HG03175 (cell line): ENCODE measurements at regions not wholly inside any gene's neighbourhood (a gene's known extent, or its start where the extent isn't known, plus 50 kb on each side); places are given as distances from the start of the nearest gene placed in this dataset.

Source experiments
- ATAC-seq: cut with Tn5 transposase; IDR thresholded peaks from one replicate; pipeline ENCODE4 v1.9.1; 2021; ENCODE audit warnings: mild to moderate bottlenecking, moderate library complexity; ENCODE audit not compliant: unreplicated experiment

- no peak for ATAC-seq
These were observed 776.0 kb downstream of the DACH1 start for GRCh38 chr13:71090990-71091389.

- ATAC-seq = no peak
These were observed 777.9 kb downstream of the DACH1 start for GRCh38 chr13:71089056-71089455.

DNA sequence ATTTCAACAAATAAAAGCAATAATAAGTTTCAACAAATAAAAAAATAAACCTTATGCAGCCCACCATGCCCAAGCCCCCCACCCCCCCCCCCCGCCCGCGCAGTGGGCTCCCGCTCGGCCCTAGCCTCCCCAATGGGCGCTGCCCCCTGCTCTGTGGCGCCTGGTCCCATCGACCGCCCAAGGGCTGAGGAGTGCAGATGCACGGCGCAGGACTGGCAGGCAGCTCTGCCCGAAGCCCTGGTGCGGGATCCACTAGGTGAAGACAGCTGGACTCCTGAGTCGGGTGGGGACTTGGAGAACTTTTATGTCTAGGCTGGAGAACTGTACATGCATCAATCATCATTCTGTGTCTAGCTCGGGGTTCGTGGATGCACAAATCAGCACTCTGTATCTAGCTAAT is 779.6 kb downstream of the DACH1 start:
- no peak for ATAC-seq

DNA sequence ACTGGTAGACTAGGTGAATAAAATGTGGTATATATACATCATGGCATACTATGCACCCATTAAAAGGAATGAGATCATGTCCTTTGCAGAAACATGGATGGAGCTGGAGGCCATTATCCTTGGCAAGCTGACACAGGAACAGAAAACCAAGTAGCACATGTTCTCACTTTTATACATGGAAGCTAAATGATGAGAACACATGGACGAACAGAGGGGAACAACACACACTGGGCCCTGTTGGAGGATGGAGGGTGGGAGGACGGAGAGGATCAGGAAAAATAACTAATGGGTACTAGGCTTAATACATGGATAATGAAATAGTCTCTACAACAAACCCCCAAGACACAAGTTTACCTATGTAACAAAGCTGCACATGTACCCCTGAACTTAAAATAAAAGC is 780.0 kb downstream of the DACH1 start:
- no peak for ATAC-seq

DNA sequence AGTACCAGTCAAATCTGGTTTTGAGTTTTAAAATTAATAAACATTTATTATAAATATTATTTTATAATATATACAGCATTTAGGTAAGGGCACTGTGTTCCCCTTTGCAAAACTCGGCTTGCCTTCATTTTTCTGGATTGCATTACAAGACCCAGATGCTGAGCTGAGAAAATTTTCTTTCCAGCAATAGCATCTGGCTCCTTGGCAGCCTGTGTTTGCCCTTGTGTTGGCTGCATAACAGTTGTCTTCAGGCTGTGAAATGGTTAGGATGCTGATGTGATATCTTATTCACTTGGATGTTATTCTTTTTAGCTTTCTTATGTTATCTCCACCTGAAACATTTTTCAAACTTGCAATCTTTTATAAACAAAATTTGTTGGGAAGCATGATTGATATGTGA is 784.4 kb downstream of the DACH1 start:
- no peak for ATAC-seq

DNA sequence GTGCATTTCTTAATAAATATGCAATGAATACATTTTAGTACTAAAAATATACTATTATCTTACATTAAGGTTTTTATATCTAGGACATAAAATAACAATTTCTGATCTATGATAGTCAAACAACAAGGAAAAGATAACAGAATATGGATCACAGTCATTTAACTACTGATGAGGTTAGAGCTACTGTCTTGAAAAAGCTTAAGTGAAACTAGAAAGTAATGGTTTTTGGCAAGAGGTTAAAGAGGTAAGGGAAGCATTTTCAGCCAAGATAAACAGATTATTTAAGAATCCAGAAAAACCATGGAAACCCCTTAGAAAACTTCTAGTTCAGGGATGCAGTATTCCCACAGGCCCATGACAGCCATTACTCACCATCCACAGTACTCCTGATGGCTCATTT is 787.4 kb downstream of the DACH1 start:
- ATAC-seq = no peak

- no peak for ATAC-seq
These were observed 799.0 kb downstream of the DACH1 start for GRCh38 chr13:71068041-71068440.

- no peak for ATAC-seq
These were observed 799.7 kb downstream of the DACH1 start for GRCh38 chr13:71067165-71067815.

DNA sequence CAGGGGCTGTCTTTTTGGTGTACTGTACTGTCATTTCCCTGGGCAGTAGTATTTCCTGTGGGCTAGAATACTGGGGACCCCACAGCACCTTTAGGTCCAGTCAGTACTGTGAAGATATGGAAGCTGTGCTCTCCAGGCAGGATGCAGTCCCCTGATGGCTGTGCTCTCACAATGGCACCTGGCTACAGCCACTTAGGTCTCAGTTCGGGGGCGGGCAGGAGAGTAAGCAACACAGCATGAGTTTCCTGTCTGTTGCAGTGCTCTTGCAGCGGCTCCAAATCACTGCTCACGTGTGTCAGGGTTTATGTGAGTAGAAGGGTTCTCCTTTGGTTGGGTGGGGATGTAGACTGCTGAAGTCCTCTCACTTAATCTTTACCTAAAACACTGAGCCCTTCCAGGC is 810.4 kb downstream of the DACH1 start:
- no peak for ATAC-seq

- no peak for ATAC-seq
These were observed 811.4 kb downstream of the DACH1 start for GRCh38 chr13:71055644-71056043.

- ATAC-seq = no peak
These were observed 812.0 kb downstream of the DACH1 start for GRCh38 chr13:71055047-71055446.

- ATAC-seq = peak; percentile 63
These were observed 812.6 kb downstream of the DACH1 start for GRCh38 chr13:71054358-71054757.

GRCh38 chr13:71051573-71051972 is 815.4 kb downstream of the DACH1 start:
- no peak for ATAC-seq

- no peak for ATAC-seq
These were observed 820.5 kb downstream of the DACH1 start for GRCh38 chr13:71046360-71047079.

DNA sequence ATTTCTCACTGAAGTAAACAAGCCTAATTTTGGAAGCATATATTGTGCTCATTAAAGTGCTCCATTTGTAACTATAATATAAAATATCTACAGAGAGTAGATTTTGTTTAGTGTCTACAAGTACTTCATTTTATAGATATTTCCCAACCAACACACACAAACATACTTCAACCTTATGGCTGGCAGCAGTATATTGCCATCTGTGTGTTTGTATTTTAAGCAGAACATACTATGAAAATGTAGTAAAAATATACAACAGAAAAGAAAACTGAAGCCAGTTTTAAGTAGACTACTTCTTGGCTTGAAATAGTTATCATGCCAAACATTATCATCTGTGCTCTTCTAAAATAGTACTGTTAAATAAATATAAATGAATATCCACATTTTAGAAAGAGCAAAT is 821.9 kb downstream of the DACH1 start:
- ATAC-seq = no peak

DNA sequence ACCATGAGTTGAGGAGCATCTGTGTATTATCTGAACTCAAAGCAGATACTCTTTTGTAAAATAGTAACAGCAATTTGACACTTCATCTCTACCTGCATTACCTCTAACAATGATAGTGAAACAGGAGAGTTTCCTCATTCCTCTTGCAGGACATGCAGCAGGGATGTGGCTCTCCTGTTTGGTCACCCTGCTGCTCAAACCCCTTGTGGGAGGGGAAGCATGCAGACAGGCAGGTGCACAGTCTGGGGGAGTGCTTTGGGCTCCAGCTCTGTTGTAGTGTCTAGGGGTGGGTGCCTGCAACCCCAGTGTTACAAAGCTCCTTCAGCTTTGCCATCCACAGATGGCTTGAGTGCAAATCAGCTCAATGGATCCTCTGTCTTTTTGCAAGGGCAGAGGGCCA is 827.6 kb downstream of the DACH1 start:
- no peak for ATAC-seq

DNA sequence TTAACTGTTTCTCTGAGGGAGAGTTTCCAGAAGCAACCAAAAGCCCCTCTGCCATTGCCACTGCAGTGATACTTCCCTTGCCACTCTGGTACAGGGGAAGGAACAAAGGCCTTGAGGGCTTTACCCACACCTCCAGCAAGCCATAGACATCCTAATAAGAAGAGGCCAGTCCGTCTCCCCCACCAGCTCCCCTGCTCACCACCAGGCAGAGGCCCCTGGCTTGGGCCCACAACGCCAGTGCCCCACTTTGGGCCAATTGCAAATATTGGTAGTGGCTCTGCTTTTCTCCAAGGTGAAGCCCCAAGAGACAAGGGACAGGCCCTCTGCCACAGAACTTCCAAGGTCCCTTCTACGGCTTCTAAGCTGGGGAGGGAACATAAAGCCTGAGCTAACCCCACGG is 833.0 kb downstream of the DACH1 start:
- ATAC-seq = no peak

DNA sequence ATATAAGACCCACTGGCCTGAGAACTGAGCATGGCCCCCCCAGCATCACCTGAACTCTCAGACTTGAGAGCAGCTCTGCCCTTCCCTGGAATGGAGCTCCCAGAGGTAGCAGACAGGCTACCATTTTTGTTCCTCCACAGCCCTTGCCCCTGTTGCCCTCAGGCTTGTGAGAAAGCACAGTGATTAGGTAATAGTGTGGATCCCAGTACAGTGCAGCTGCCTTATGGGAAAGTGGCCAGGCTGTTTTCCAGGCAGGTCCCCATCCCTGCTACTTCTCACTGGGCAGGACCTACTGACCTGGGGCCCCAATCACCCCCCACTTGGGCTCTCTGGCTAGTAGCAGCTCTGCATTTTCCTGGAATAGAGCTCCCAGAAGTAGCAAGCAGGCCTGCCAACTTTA is 834.0 kb downstream of the DACH1 start:
- ATAC-seq = no peak

- ATAC-seq = no peak
These were observed 836.2 kb downstream of the DACH1 start for GRCh38 chr13:71030784-71031183.

DNA sequence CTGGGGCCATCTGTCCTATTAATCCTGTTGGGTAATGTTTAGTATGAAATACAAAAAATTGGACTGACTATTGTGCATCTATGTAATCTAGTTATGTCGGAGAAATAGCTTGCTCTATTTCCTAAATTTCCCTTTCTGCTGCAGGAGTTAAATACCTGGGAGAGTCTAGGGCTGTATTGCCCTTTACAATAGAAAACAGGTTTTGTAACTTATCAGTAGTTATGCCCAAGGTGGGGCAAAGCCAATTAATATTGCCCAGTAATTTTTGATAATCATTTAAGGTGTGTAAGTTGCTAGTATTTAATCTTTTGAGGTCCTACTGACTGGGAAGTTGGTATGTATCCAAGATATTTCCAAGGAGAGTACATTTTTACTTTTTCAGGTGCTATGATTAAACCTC is 838.1 kb downstream of the DACH1 start:
- ATAC-seq = no peak

GRCh38 chr13:71021825-71022422 is 845.1 kb downstream of the DACH1 start:
- ATAC-seq = no peak

- no peak for ATAC-seq
These were observed 848.0 kb downstream of the DACH1 start for GRCh38 chr13:71018995-71019394.
